ENCODE measurements at regions not wholly inside any gene's neighbourhood (a gene's known extent, or its start where the extent isn't known, plus 50 kb on each side); places are given as distances from the start of the nearest gene placed in this dataset.

DNA sequence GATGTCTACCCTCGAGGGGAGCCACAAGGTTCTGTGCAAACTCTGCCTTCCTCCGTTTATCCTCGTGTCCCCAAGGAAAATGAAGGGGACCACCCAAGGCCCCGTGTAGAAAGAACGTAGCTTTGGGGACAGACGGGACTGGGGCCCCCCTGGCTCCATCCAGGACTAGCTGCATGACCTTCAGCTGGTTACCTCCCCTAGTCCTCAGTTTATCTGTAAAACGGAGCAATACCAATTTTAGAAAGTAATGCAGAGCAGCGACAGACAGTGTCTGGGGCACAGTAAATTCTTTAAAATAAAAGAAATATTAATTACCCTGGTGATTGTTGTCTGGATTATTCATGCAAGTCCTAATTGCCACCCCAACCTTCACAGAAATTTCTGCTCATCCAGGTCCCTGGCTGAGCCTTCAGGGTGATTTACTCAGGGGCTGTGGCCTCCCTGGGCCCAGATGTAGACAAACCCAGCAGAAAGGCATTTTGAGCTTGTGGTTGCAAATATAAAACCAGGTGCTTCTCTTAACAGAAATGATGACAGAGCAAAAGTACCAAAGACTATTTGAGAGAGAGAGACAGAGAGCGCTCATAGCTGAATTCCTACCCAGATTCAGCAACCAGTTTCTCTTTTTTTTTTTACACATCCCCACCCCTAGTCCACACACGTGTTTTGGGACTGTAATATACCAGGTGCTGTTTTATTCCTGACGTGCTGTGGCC, 155.1 kb upstream of the SMIM23 start:
- no peak for DNase-seq

DNA sequence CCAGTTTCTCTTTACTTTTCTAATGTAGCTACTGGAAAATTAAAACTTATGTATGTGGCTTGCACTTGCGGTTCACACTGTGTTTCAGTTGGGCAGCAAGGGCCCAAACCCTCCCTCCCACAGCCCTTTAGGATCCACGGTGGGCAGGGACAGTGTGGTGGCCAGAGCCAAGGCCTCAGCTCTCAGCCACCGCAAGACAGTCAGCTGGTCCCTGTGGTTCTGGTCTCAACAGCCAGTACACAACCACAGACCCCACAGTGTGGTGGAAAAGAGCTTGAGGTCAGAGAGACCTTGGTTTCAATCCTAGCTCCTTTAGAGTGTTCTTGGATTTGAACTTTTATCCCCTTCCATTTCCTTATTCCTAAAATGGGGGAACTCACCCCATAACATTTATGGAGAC, 153.0 kb upstream of the SMIM23 start:
- no peak for DNase-seq

DNA sequence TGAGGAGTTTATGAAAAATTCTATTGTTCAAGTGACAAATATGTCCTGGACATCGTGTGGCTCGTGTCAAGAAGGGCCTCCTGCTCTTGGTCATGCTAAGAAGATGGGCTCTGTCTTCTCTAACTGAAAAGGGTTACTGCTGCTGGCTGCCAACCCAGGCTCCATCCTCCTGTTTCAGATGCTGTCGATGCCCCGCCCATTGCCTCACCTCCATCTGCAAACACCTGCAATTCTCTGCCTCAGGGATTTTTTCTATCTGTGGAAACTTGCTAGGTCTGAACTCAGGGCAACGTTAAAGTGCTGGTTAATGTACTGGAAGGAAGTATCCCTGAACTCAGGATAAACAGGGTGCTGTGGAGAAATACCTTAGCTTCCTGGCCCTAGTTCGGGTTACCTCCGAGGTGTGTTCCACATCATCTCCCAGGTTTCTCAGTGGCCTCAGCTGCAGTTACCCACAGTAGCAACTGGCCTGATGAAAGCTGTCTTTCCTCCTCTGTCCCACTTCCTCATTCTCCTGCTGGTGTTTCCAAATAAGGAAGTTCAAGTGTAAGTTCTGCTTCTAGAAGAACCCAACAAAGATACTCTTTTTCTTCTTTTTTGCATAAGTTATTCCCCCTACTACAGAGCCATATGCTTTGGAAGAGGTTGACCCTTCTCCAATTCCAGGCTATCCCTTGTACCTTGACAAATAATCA, 151.7 kb upstream of the SMIM23 start:
- DNase-seq: no peak

DNA sequence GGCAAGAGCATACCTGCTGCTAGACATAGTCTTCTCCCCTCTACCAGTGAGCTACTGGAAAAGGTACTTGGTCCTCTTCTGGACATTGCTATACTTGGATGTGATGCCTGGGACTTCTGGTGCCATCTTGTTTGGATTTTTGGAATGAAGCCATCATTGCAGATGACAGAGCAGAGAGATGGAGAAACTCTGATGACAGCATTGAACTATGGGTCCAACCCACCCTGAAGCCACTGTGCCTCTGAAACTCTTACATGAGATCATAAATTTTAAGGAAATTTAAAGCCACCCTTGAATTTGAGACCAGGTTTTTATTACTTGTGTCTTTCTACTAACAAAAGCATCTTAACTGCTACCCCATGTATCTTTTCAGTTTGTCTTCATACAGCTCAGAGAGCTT, 151.1 kb upstream of the SMIM23 start:
- DNase-seq: no peak

DNA sequence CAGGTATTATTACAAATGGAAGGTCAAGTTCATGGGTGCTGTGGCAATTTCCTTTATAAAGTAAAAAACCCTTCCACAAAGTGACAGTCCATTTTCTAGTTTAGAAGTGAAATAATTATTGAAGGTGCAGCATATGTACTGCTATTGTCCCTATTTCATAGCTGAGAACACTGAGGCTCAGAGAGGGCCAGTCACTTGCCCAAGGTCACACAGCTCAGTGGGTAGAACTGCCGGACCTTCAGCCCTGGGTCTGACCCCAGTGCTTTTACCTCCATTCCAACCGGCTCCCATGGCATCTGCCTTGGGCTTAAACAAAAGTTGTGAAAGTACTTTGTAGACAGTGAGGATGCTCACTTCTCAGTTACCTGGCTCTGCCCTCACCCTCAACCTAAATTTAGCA, 150.6 kb upstream of the SMIM23 start:
- DNase-seq: no peak

DNA sequence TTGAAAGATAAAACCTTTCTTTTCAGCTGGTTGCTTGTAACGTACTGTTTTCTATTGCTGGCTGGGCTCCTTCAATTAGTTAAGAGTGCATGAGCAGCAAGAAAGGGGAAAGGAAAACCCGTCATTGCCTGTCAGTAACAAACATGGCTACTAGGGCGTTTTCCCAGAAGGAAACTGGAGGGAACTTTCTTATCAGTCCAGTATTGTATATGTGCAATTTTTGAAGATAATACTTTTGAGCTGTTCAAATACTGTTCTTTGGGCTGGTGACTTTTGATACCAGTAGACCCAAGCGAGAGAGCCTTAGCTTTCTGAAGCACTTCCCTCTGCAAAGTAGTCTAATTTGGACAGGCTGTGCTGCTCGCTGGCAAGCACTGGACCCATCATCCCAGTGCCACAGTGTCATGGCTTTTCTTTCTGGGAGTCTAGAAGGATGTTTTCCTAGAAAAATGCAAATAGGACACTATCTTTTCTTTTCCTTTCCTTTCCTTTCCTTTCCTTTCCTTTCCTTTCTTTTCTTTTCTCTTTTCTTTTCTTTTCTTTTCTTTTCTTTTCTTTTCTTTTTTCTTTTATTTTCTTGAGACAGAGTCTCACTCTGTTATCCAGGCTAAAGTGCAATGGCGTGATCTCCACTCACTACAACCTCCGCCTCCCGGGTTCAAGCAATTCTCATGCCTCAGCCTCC, 149.9 kb upstream of the SMIM23 start:
- DNase-seq: no peak

DNA sequence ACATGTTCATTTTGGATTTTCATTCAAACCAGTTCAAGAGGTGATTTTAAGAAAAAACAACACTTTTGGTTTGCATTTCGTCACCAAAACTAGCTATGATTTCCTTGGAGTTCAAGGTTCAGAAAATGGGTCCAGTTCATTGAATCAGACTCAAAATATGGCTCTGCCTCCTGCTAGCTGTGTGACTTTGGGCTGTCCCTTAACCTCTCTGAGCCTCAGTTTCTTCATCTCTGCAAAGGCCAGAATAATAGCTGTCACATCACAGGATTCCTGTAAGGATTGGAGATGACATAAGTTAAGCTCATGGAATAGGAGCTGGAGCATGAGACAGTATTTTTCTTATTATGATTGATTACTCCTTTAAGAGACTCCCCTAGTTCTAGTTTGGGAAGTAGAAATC, 147.8 kb upstream of the SMIM23 start:
- DNase-seq: no peak

DNA sequence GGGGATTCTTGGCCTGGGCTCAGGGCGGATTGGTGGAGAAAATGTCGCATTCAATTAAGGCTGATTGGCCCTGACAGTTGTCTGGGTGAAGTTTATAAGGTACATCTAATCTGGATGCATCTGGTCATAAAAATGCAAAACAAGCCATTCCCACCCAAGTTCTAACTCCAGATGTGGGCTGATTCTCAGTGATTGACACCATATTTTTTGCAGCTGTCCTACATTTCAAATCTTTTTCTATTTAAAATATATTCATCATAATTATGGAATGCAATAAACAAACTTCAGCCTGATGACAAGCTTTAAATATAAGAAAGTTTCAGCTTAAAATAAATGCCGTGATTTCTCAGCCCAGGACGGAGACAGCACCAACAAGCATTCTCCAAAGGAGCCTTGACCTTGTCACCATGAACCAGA, 146.4 kb upstream of the SMIM23 start:
- no peak for DNase-seq

DNA sequence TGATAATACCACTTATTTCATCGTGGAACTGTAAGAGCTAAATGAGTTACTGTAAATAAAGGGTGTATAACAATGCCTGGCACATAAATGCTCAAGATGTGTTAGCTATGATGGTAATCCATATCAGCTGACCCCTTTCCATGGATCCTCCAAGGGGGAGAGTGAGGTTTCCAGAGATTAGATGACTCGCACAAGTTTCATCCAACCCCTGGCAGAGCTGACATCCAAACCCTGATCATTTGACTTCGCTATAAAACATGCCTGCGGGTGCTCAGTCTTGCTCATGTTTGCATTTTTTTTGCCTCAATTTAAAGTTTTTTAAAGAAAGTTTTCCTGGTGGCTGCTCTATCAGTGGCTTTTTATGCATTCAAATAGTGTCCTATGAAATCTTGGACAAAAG, 145.7 kb upstream of the SMIM23 start:
- DNase-seq: no peak

DNA sequence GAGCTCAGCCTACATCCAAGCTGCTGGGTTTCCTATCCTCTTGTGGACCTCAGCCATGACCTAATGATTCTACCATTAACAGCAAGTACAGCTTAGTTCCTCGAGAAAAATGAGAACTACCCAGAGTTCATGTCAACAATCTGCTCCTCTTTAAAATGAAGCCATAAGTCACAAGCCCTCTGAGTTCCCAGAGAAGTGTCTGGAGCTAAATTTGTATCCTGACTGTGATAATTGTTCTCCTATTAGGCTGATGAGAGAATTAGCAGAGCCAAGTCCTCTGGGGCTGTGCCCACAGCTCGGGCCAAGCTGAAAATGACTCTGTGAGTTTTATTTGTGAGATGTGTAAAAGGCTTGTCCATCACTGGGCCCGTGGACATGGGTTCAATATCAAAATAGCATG, 145.1 kb upstream of the SMIM23 start:
- no peak for DNase-seq

DNA sequence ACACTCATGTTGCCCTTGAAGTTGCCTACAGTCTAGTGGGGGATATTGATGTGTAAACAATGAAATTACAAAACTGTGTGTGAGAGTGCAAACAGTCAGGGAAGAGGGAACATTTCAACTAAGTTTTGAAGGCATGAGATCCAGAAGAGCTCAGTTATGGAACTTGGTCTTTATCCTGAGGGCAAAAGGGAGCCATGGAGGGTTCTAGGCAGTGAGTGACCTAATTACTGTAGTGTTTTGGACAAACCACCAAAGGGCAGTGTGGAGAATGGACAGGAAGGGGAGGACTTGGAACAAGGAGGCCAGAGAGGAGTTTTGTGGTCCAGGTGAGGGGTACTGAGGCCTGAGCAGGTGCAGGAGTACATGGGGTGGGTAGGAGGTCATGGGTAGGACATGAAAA, 143.7 kb upstream of the SMIM23 start:
- DNase-seq: no peak

DNA sequence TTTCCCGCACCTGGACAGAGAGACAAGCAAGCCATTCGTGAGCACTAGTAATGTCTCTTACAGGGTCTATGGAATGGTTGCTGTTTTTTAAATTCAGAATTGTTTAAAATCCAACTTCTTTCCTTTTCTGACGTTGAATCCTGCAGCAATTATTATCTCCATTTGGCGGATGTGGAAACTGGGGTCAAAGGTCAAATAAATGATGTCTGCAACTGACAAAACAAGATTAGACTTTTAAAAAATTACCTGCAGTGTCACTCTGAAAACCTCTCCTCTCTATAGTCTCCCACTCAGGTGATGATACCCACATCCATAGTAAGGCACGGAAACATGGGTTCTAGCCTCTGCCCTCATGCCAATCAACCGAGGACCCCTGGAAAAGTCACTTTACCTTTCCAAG, 142.7 kb upstream of the SMIM23 start:
- no peak for DNase-seq

DNA sequence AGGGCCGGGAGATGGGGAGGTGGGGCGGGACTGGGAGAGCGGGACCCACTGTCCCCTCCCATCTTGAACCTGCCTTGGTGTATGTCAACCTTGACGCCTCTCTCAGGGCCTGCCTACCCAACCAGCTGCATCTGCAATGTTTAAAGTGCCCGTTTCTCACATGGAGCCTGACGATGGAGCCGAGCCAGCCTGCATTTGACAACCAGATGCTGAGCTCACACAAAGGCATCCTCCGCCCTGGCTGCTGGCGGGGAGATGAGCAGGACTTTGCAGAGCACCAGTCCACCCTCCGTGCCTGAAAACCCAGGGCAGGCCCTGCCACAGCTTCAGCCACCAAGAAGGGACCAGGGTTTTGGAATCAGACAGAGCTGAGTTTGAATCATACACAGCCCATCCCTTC, 141.1 kb upstream of the SMIM23 start:
- no peak for DNase-seq

DNA sequence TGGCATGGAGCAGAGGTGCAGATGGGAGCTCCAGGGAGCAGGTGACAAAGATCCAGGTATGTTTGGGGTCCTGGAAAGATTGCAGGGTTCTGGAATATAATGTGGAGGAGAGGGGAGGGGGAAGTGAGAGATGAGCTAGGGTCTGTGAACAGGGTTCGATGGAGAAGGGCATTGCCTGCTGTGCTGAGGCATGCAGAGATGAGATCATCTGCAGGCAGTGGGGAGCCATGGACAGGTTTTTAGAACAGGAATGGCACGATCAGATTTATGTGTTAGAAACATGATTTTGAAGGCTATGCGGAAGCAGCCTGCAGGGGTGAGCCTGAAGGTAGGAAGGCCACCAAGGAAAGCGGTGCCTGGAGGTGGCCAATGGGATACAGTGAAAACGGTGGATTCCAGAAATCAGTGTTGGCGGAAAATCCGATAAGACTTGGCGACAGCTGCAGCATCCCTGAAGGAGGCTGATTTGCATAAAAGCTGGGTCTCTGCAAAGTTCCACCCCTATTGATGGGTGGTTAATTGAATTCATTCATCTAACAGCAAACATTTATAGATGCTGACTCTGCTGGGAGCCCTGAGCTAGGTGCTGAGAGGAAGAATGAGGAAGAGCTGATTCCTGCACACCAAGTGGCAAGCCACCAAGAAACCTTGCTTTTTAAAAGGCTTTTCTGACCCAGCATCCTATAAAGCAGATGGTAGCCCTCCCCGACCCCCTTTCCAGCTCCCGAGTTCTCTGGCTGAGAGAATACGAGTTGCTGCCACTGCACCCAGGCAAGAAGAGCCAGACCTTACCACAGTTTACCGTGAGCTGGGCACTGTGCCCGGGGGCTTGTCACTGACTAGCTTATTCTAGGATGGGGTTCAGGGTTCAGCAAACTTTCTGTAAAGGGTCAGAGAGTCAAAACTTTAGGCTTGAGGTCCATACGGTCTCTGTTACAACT, 139.2 kb upstream of the SMIM23 start:
- DNase-seq: no peak

DNA sequence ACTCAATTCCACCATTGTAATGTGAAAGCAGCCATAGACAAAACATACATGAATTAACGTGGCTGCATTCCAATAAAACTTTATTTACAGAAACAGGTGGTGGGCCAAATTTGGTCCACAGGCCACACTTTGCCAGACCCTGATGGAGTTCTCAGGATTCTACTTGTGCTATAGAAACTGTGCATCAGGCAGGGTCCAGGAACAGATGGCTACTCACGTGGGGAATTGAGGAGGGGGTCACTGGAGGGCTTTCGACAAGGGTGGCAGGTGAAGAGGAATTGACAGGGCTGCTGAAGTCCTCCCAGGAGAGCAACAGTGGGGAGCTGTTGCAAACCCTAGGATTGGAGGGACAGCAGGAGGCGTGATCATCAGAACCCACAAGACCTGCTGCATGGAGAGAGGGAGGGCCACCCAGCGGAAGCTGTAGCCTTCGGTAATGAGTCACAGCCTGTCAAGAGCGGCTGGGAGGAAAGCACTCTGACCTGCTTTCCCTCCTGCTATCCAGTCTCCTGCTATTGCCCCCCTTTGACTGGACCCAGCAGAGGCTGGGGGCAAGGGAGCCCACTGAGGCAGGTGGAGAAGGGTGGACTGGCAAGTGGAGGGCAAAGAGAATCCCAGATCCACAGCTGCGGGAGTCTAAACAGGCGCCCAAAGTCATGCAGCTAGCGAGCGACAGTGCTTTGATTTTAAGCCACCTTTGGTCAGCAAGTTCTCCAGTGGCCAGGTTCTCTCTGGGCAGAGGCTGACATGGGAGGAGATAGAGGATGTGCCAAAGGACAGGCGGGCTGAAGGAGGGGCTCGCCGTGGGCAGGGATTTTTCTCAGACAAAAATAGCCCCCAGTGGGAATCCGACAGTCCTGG, 138.3 kb upstream of the SMIM23 start:
- DNase-seq: no peak

DNA sequence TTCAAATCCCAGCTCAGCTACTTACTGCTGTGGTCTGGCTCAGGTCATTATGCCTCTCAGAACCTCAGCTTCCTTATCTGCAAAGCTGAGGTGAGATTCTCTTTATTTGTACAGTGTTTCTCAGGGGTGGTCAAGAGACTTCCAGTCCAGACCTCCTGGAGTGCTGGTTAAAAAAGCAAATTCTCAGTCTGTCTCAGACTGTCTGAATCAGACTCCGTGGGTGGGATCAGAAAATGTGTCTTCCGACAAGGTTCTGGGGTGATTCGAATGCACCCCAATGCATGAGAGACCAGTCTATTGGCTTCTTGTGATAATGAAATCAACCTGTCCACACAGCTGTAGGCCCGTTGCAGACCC, 137.7 kb upstream of the SMIM23 start:
- no peak for DNase-seq

DNA sequence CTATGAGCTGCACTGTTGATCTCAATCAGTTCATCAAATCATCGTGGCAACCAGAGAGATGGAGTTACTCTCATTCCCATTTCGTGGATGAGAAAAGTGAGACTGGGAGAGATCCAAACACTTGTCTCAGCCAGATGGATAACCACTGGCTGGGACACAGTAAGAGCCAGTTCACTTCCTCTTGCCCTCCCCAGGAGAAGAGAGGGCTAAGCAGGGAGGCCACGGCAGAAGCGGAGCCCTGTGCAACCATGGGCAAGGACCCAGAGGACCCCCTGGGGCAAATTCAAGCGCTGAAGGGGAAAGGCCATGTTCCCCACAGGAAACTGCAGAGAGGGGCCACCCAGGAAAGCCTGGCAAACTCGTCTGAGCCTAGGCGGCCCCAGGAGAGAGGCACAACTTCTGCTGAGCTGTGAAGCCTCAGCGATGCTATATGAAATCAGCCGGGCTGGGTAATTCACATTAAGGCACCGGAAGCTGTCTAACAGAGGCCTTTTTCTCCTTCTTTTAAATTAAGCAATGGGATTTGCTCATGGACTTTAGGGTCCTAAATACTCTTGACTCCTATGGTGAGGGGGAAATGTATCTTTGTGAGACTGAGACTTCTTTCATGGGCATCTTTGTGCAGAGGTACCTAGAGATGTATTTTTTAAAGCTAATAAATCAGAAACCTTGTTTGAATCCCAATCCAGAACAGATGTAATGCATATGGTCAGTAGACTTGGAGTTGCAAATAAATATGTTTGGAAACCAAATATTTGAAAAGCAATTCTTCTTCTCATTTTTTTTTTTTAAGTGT, 137.1 kb upstream of the SMIM23 start:
- no peak for DNase-seq

DNA sequence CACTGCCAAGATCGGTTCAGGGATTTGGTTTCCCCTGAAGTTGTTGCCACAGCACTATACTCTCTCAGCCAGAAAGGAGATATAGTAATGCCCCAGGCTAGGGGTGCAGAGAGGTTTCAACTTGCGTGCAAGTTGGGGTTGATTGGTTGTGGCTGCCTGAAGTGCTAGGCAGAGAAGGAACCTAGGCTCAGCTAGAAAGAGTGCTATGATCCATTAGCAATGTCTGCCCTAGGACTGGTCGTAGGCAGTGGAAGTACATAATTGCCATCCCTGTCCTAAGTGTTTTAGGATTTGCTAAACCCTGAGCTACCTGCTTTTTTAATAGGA, 136.6 kb upstream of the SMIM23 start:
- no peak for DNase-seq

DNA sequence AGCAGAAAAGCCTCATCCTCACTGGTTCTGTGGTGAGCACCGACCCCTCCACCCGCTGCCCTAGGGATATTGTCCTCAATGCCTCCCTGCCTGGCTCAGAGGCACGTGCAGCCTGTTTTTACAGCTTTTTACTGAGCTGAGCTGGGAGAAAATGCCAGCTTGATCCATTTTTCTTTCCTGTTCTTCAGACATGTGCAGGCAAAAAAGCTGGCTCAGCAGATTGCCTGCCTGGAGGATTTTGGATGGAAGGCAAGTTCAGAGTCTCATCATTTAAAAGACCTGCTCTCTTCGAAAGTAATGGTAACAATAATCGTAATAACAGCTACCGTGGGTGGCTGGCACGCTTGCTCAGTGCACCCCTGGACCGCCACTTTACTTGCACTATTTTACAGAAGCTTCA, 135.0 kb upstream of the SMIM23 start:
- no peak for DNase-seq

DNA sequence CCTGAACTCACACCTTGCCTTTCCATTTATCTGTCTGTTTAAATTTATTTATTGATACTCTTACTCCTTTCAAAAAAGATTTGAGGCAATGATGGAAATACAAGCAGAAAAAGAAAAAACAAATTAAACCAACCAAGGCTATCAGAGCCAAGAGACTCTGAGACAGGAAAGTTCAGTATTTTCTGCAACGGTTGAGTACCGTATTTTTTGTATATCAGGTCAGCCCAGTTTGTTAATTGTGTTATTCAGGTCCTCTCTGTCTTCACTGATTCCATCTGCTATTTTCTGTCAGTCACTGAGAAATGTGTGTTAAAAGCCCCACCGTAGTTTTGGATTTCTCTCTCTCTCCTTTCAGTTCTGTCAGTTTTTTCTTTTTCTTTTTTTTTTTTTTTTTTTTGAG, 134.5 kb upstream of the SMIM23 start:
- DNase-seq: no peak

DNA sequence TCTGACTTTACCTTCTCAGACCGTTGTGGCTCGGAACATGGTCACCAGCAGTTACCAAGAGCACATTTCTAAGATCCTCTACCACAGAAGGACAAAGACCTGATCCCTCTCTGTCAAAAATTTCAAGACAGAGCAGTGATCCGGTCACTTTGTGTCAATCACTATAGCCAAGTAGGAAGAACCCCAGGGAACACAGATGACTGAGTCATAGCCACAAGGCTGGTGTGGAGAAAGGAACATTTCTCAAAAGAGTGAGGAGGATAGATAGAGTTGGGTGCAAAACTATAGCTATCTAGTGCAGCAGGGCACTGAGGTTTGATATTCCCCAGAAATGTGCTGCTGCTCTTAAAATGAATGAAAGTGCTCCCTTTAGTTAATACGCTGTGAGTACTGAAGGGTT, 130.7 kb upstream of the SMIM23 start:
- DNase-seq: no peak

DNA sequence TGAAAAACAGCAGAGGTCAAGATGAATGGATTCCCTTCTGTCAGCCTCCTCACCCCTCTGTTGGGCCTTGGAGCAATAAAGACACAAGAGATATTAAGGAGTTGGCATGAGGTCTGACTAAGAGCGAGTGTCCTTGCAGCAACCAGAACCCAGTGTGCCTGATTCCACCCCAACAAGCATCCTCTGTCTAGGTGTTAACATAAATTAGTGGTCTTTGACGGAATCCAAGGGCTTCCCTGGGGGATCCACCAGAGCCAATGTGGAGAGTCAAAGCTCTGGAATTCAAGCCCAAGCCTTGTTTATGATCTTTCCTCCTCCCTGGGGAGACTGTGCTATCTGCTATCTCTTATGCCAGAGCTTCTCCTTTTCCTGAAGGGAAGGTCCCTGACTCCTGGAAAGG, 128.1 kb upstream of the SMIM23 start:
- DNase-seq: no peak
